GM12892 (cell line): ENCODE measurements at regions not wholly inside any gene's neighbourhood (a gene's known extent, or its start where the extent isn't known, plus 50 kb on each side); places are given as distances from the start of the nearest gene placed in this dataset.

Experiments used
- POLR2A ChIP-seq: IDR thresholded peaks from 2 replicates; pipeline ENCODE4 v1.6.1; 2011; ENCODE audit warnings: low read depth, low read length, control low read depth
- POLR2AphosphoS5 ChIP-seq: IDR thresholded peaks from 2 replicates; pipeline ENCODE4 v1.6.1; 2011; ENCODE audit warnings: low read depth, low read length, control low read depth

- no peak for TF ChIP-seq POLR2AphosphoS5
- TF ChIP-seq POLR2A: no peak
Measured at GRCh38 chr18:21991886-21992285, 177.5 kb upstream of the GATA6 start.
